ENCODE measurements at regions not wholly inside any gene's neighbourhood (a gene's known extent, or its start where the extent isn't known, plus 50 kb on each side); places are given as distances from the start of the nearest gene placed in this dataset.

GRCh38 chr2:55802067-55802466, 108.4 kb upstream of the PNPT1 start:
- TF ChIP-seq CTCF (IDR thresholded peaks at IDR 0.05; ENCODE audit: low read depth, low read length, poor library complexity, severe bottlenecking): no peak
- TF ChIP-seq EZH2phosphoT487 (IDR thresholded peaks at IDR 0.05; ENCODE audit: borderline replicate concordance, low read length): no peak
